GM18858 (cell line): ENCODE measurements at regions not wholly inside any gene's neighbourhood (a gene's known extent, or its start where the extent isn't known, plus 50 kb on each side); places are given as distances from the start of the nearest gene placed in this dataset.
"Not testable (repeated sequence)": the region's sequence is repeated elsewhere in the genome, so short reads cannot be mapped to it uniquely, and the experiment has no call there.

Experiments used
- ATAC-seq: cut with Tn5 transposase; IDR thresholded peaks from one replicate; pipeline ENCODE4 v1.9.1; 2021; ENCODE audit not compliant: unreplicated experiment

GRCh38 chr4:169342906-169343564, 72.3 kb upstream of the SH3RF1 start:
- no peak for ATAC-seq

DNA sequence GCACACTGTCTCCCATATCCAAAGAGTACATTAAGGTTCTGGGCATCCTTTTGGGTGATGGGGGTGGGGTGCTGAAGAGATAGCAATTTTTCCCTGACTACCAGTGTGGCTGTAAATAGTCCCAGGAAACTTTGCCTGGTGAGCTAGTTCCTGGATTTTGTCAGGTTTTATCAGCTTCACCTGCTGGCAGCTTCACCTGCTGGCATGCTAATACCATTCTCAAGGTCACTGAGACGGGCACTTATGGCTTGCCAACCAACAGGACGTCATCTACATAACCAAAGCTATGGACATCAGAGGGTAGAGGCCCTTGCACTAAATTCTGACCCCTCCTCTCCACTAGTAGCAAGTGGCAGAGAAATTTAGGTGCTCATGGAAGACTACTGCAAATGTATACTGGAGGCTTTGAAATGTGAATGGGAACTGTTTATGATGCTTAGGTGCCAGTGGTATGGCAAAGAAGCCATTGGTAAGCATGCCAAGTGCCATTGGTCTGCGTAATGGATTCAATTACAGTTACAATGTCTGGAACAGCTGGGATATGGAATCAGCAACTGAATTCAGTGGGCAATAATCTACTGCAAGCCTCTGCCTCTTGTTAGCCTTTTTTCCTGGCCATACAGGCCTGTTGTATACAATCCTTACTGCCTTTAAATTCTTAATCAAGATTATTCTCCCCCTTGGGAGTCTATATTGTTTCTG, 71.6 kb upstream of the SH3RF1 start:
- no peak for ATAC-seq

DNA sequence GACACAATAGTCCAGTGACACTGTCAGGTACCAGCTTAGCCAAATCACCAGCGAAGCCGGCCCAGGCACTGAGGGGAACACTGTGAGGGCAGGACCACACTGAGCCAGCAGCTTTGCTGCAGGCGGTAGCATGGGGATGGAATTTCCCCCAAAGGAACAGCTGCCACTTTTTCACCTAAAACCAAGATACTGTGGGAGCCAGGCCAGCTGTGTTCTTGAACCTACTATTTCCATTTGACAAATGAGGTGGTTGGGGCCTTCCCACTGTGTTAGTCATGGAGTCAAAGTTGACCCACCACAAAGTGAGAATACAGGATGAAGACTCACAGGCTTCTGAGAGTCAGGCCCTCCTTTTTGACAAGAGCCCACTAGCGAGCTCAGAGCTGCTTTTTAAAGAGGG, 70.7 kb upstream of the SH3RF1 start:
- ATAC-seq, result peak; percentile 58

GRCh38 chr4:169340834-169341233, 70.1 kb upstream of the SH3RF1 start:
- no peak for ATAC-seq

GRCh38 chr4:169338241-169338640, 67.5 kb upstream of the SH3RF1 start:
- ATAC-seq, result no peak

DNA sequence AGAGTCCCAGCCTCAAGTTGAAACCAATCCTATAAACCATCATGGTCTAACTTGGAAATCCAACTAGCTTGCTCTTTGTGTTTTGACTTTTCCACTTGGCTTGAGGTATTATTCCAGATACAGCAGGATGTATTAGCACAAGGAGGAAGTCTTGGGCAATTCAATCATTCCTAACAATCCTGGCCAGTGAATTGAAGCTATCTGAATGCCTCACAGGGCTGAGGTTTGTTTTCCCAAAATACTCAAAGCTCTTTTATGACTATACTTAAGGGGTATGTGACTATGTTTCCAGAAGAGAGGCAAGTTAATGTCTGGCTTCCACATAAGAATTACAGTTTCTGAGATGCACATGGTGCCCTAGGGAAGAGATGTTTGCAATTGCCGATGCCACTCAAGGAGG, 66.8 kb upstream of the SH3RF1 start:
- no peak for ATAC-seq

- ATAC-seq, result no peak
Observed at GRCh38 chr4:169335331-169335730, 64.6 kb upstream of the SH3RF1 start.

- no peak for ATAC-seq
Observed at GRCh38 chr4:169334335-169334734, 63.6 kb upstream of the SH3RF1 start.

GRCh38 chr4:169333265-169333664, 62.5 kb upstream of the SH3RF1 start:
- no peak for ATAC-seq

DNA sequence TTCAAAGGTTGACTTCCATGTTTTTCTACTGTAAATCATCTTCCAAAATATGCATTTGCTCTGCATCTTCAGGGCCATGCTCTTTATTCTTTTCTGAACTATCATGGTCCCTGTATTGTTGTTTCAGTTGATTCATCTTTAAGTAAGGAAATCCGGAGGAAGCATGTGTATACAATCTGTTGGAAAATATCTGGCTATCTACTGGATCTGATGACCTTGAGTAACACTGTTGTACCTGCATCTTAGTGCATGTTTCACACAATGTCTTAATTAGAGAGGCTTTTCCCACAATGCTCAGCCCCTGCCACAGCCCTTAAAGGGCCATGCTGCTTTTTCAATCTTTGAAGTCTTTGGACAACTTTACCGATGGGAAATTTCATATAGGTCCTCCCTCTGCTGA, 61.8 kb upstream of the SH3RF1 start:
- ATAC-seq, result no peak

- no peak for ATAC-seq
Observed at GRCh38 chr4:169330811-169331210, 60.1 kb upstream of the SH3RF1 start.

GRCh38 chr4:169330095-169330494, 59.3 kb upstream of the SH3RF1 start:
- no peak for ATAC-seq

DNA sequence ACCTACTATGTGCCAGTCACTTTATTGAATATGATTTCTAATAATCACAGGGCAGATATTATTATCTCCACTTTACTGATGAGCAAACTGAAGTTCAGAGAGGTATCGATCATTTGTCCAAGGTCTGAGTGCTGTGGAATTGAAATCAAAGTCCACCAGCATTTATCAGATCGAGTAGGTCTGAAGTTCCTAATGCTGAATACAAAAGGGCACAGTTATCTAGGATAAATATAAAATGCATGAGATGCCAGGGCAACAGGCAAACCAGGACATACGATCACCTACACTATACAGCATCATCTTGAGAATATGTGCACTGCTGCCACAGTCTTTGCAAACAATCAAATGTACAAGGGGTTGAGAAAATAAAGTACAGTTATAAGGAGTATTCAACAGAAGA, 57.2 kb upstream of the SH3RF1 start:
- no peak for ATAC-seq

DNA sequence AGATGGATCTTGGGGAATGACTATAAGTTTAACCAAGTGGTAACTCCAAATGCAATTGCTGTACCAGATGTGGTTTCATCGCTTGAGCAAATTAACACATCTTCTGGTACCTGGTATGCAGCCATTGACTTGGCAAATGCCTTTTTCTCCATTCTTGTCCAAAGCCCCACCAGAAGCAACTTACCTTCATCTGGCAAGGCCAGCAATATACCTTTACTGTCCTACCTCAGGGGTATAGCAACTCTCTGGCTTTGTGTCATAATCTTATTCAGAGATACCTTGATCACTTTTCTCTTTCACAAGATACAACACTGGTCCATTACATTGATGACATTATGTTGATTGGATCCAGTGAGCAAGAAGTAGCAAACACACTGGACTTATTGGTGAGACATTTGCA, 53.2 kb upstream of the SH3RF1 start:
- not testable (repeated sequence) for ATAC-seq

GRCh38 chr4:169322833-169323232, 52.1 kb upstream of the SH3RF1 start:
- not testable (repeated sequence) for ATAC-seq
